GM23338 (cell line): ENCODE measurements at regions not wholly inside any gene's neighbourhood (a gene's known extent, or its start where the extent isn't known, plus 50 kb on each side); places are given as distances from the start of the nearest gene placed in this dataset.
A peak's percentile ranks its signal among the peaks of the same experiment; 100 is the strongest.

Source experiments
- ATAC-seq: fragments of 200-7000 bp; cut with Tn5 transposase; 3 replicates; pipeline ENCODE4 v1.9.1; 2020
- DNase-seq: peaks from one replicate; pipeline ENCODE4 v3.0.0-alpha.2; 2015; ENCODE audit warnings: low spot score
- H2AFZ ChIP-seq: fragments of 200-600 bp; sonication (generic); 2 replicates; pipeline ENCODE4 v1.8.0; 2016; ENCODE audit warnings: antibody characterized with exemption, mild to moderate bottlenecking, moderate library complexity
- H3F3A ChIP-seq: fragments of 200-600 bp; sonication (generic); replicated peaks from 2 replicates; pipeline ENCODE4 v1.8.0; 2017; ENCODE audit warnings: antibody characterized with exemption, mixed run types, low read depth
- H3K27ac ChIP-seq: fragments of 200-600 bp; sonication (generic); 2 replicates; pipeline ENCODE4 v1.6.1; 2016; ENCODE audit warnings: low read depth
- H3K27me3 ChIP-seq: fragments of 200-600 bp; sonication (generic); 2 replicates; pipeline ENCODE4 v1.8.0; 2016; ENCODE audit warnings: mild to moderate bottlenecking, mixed run types, moderate library complexity; ENCODE audit not compliant: insufficient read depth
- H3K36me3 ChIP-seq: fragments of 200-600 bp; sonication (generic); 2 replicates; pipeline ENCODE4 v1.8.0; 2016; ENCODE audit warnings: mild to moderate bottlenecking; ENCODE audit not compliant: insufficient read depth
- H3K4me1 ChIP-seq: fragments of 200-600 bp; sonication (generic); 2 replicates; pipeline ENCODE4 v1.8.0; 2016; ENCODE audit warnings: mild to moderate bottlenecking, moderate library complexity; ENCODE audit not compliant: insufficient read depth
- H3K4me2 ChIP-seq: fragments of 200-600 bp; sonication (generic); 2 replicates; pipeline ENCODE4 v1.7.1; 2017; ENCODE audit warnings: mixed run types
- H3K4me3 ChIP-seq: fragments of 200-600 bp; sonication (generic); 2 replicates; pipeline ENCODE4 v1.6.1; 2016; ENCODE audit warnings: mixed run types
- H3K79me2 ChIP-seq: fragments of 200-600 bp; sonication (generic); replicated peaks from 2 replicates; pipeline ENCODE4 v1.8.0; 2017; ENCODE audit warnings: mild to moderate bottlenecking; ENCODE audit not compliant: insufficient read depth
- H3K9me2 ChIP-seq: fragments of 200-600 bp; sonication (generic); 2 replicates; pipeline ENCODE4 v1.8.0; 2017; ENCODE audit not compliant: insufficient read depth
- H4K20me1 ChIP-seq: fragments of 200-600 bp; sonication (generic); replicated peaks from 2 replicates; pipeline ENCODE4 v1.8.0; 2017; ENCODE audit warnings: mild to moderate bottlenecking; ENCODE audit not compliant: insufficient read depth
- H3K27ac Mint-ChIP-seq: 2 replicates; pipeline ENCODE4 v1.8.0; 2020; ENCODE audit warnings: inconsistent platforms, mild to moderate bottlenecking, moderate library complexity, mixed read lengths
- H3K27me3 Mint-ChIP-seq: 3 replicates; pipeline ENCODE4 v1.8.0; 2022; ENCODE audit warnings: low read depth, mild to moderate bottlenecking, moderate library complexity, mixed read lengths, inconsistent platforms; ENCODE audit not compliant: insufficient read depth, poor library complexity
- H3K36me3 Mint-ChIP-seq: 3 replicates; pipeline ENCODE4 v1.8.0; 2021; ENCODE audit warnings: low read depth, mild to moderate bottlenecking, inconsistent platforms, moderate library complexity, mixed read lengths
- H3K4me1 Mint-ChIP-seq: 3 replicates; pipeline ENCODE4 v1.8.0; 2020; ENCODE audit warnings: mild to moderate bottlenecking, inconsistent platforms, mixed read lengths
- H3K4me3 Mint-ChIP-seq: 3 replicates; pipeline ENCODE4 v1.8.0; 2021; ENCODE audit warnings: moderate library complexity, mild to moderate bottlenecking, inconsistent platforms, mixed read lengths
- H3K9me3 Mint-ChIP-seq: 3 replicates; pipeline ENCODE4 v1.8.0; 2020; ENCODE audit warnings: moderate library complexity, mild to moderate bottlenecking, inconsistent platforms, mixed read lengths
- CREB1 ChIP-seq: fragments of 250-450 bp; sonication (Bioruptor Pico); IDR thresholded peaks from 2 replicates; pipeline ENCODE4 v1.5.0; 2020; ENCODE audit warnings: low read depth, mild to moderate bottlenecking, moderate library complexity
- CTCF ChIP-seq, 2 experiments: fragments of 200-600 bp in 1 of 2; sonication (generic) in 1 of 2; conservative IDR thresholded peaks; 2 replicates each; pipeline versions ENCODE4 v1.5.1 to v1.6.1; 2016 to 2017; ENCODE audit warnings: antibody characterized with exemption in 2 of 2, low read depth in 2 of 2, mild to moderate bottlenecking in 2 of 2, moderate library complexity in 1 of 2
- ETS1 ChIP-seq: IDR thresholded peaks from 2 replicates; pipeline ENCODE4 v1.6.1; 2016; ENCODE audit warnings: antibody characterized with exemption
- EZH2 ChIP-seq: fragments of 200-600 bp; sonication (generic); IDR thresholded peaks from one replicate; pipeline ENCODE4 v1.8.0; 2017; ENCODE audit warnings: antibody characterized with exemption, mild to moderate bottlenecking, low read depth; ENCODE audit not compliant: unreplicated experiment
- EZH2phosphoT487 ChIP-seq: fragments of 200-600 bp; sonication (generic); IDR thresholded peaks from one replicate; pipeline ENCODE4 v1.8.1; 2018; ENCODE audit warnings: antibody characterized with exemption; ENCODE audit not compliant: unreplicated experiment
- JUNB ChIP-seq: IDR thresholded peaks from one replicate; pipeline ENCODE4 v1.6.1; 2016; ENCODE audit warnings: antibody characterized with exemption; ENCODE audit not compliant: unreplicated experiment
- NANOG ChIP-seq: IDR thresholded peaks from 2 replicates; pipeline ENCODE4 v1.6.1; 2016; ENCODE audit warnings: antibody characterized with exemption, borderline replicate concordance
- POLR2AphosphoS5 ChIP-seq: IDR thresholded peaks from 2 replicates; pipeline ENCODE4 v1.6.1; 2016; ENCODE audit warnings: antibody characterized with exemption, low read depth
- REST ChIP-seq: IDR thresholded peaks from one replicate; pipeline ENCODE4 v1.6.1; 2018; ENCODE audit warnings: antibody characterized with exemption; ENCODE audit not compliant: unreplicated experiment
- STAT1 ChIP-seq: IDR thresholded peaks from one replicate; pipeline ENCODE4 v1.6.1; 2016; ENCODE audit warnings: antibody characterized with exemption; ENCODE audit not compliant: unreplicated experiment
- ZNF114 ChIP-seq: fragments of 250-450 bp; sonication (Bioruptor Pico); IDR thresholded peaks from 2 replicates; pipeline ENCODE4 v1.5.0; 2020; ENCODE audit warnings: mild to moderate bottlenecking, moderate library complexity
- ZNF331 ChIP-seq: fragments of 250-450 bp; sonication (Bioruptor Pico); IDR thresholded peaks from 2 replicates; pipeline ENCODE4 v1.5.0; 2020; ENCODE audit warnings: low read depth, mild to moderate bottlenecking, moderate library complexity

DNA sequence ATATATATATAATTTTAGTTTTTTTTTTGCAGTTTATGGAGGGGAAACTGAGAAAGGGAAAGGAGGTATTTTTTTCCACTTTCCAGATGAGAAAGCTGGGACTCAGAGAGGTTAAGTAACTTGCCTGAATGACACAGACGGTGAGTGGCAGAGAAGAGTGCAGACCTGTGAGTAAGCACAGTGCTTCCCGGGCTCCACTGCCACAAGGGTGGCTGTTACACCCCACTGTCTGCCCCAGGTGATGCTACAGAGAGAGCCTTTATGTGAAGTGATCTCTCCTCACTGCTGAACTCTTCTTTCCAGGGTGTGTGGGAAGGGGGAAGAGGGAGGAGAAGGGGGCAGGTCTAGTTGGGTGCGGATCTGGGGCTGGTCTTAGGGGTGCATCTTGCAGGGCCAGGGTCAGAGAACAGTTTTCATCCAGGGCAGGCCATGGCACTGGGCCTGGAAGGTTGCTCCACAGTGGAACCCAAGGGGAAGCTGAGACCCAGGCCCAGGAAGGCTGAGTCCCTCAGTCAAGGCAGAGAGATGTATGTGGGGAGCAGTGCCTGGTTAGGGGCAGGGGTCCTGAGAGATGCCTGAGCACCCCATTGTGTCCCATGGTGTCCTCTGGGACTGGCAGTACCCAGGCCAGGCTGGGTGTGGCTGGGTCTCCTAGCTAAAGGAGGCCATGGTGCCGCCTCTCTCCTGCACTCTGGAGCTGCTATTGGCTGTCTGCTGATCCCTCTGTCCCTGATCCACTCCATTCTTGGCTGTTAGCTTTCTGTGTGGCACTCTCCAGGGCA lies 357.5 kb downstream of the PTPRU start:
- Mint-ChIP-seq H3K27me3 (peaks cover 4% of the 10 kb centered on the region), H3K4me1 (no peaks in the 10 kb centered on the region; the same call in 2 of the 3 replicates), H3K4me3 (no peak overlapping the region), H3K27ac (no peak overlapping the region), H3K9me3 (peaks cover 6% of the 10 kb centered on the region), H3K36me3 (no peaks in the 10 kb centered on the region; the same call in 2 of the 3 replicates)
- Histone ChIP-seq H4K20me1 (no peaks in the 10 kb centered on the region), H3F3A (no peaks in the 10 kb centered on the region), H3K4me1 (no peaks in the 10 kb centered on the region), H3K4me2 (no peak overlapping the region), H3K79me2 (no peaks in the 10 kb centered on the region), H3K9me2 (no peaks in the 10 kb centered on the region), H3K27me3 (no peaks in the 10 kb centered on the region), H3K36me3 (no peaks in the 10 kb centered on the region), H3K4me3 (no peak overlapping the region), H2AFZ (no peak overlapping the region), H3K27ac (no peak overlapping the region)
- ATAC-seq (no peak), DNase-seq (no peak)
- TF ChIP-seq ETS1 (no peak), EZH2phosphoT487 (no peak), STAT1 (no peak)

GRCh38 chr1:29592731-29593130 lies 356.4 kb downstream of the PTPRU start:
- Histone ChIP-seq H3K36me3 (no peaks in the 10 kb centered on the region), H3K4me2 (no peak overlapping the region), H3K9me2 (no peaks in the 10 kb centered on the region), H3K79me2 (no peaks in the 10 kb centered on the region), H3K4me3 (no peak overlapping the region), H2AFZ (no peak overlapping the region), H3K4me1 (no peaks in the 10 kb centered on the region), H3F3A (no peaks in the 10 kb centered on the region), H3K27ac (no peak overlapping the region), H3K27me3 (no peaks in the 10 kb centered on the region), H4K20me1 (no peaks in the 10 kb centered on the region)
- Mint-ChIP-seq H3K4me1 (no peaks in the 10 kb centered on the region; the same call in 2 of the 3 replicates), H3K36me3 (no peaks in the 10 kb centered on the region; the same call in 2 of the 3 replicates), H3K27ac (no peak overlapping the region), H3K4me3 (no peak overlapping the region), H3K27me3 (peaks cover 4% of the 10 kb centered on the region), H3K9me3 (peaks cover 2% of the 10 kb centered on the region; the same call in 2 of the 3 replicates)
- peak; percentile 23 for DNase-seq
- ATAC-seq = peak; percentile 81
- TF ChIP-seq NANOG (no peak), ETS1 (no peak), REST (no peak), POLR2AphosphoS5 (no peak), ZNF331 (CRISPR knock-in tag) (no peak), ZNF114 (CRISPR knock-in tag) (no peak), CTCF (conservative IDR thresholded peaks at IDR 0.05; ENCODE audit: low read depth in 2 of 2) (no peak), STAT1 (no peak), EZH2 (no peak), CREB1 (no peak), EZH2phosphoT487 (no peak), JUNB (no peak)
